ENCODE measurements at regions not wholly inside any gene's neighbourhood (a gene's known extent, or its start where the extent isn't known, plus 50 kb on each side); places are given as distances from the start of the nearest gene placed in this dataset.

- Histone ChIP-seq H3K9me1 (ENCODE audit: insufficient read depth, low read length) (no peaks in the 10 kb centered on the region), H4K91ac (ENCODE audit: insufficient read depth, low read depth, low read length) (no peak overlapping the region), H3K27ac (ENCODE audit: insufficient read depth, low read length) (no peak overlapping the region), H3K4me3 (ENCODE audit: insufficient read depth, low read depth, low read length) (no peak overlapping the region), H3K4ac (ENCODE audit: low read depth, low read length) (no peak overlapping the region), H3K79me1 (ENCODE audit: low read depth in 1 of 2, low read length in 2 of 2) (no peaks in the 10 kb centered on the region), H3K56ac (ENCODE audit: extremely low read depth, insufficient read depth, low read length) (no peak overlapping the region), H3K4me2 (ENCODE audit: low read depth, low read length) (no peak overlapping the region), H2AK9ac (replicated peaks; ENCODE audit: low read depth, low read length, poor library complexity) (no peak overlapping the region), H4K8ac (ENCODE audit: low read depth in 2 of 2, low read length in 2 of 2) (no peak overlapping the region), H2AK5ac (ENCODE audit: low read depth, low read length) (no peak overlapping the region), H3K14ac (replicated peaks; ENCODE audit: low read depth, low read length) (no peak overlapping the region), H4K20me1 (ENCODE audit: insufficient read depth, low read length) (no peaks in the 10 kb centered on the region), H3K9ac (ENCODE audit: low read depth, low read length) (no peak overlapping the region), H2BK20ac (ENCODE audit: low read depth, low read length) (no peak overlapping the region), H2BK15ac (ENCODE audit: low read depth, low read length) (no peak overlapping the region), H3K23ac (ENCODE audit: low read depth, low read length) (no peak overlapping the region), H2AFZ (replicated peaks; ENCODE audit: low read length, poor library complexity) (no peak overlapping the region), H3K9me3 (ENCODE audit: control insufficient read depth, insufficient read depth, low read length) (no peaks in the 10 kb centered on the region), H3K27me3 (ENCODE audit: control insufficient read depth, insufficient read depth, low read length) (peaks cover 7% of the 10 kb centered on the region), H3K4me1 (ENCODE audit: control insufficient read depth, insufficient read depth, low read length) (no peaks in the 10 kb centered on the region), H3K36me3 (ENCODE audit: control insufficient read depth, insufficient read depth, low read length) (no peaks in the 10 kb centered on the region), H2BK120ac (ENCODE audit: low read depth, low read length) (no peak overlapping the region), H3K18ac (ENCODE audit: low read depth, low read length) (no peak overlapping the region), H2BK5ac (ENCODE audit: low read depth, low read length, poor library complexity, severe bottlenecking) (no peak overlapping the region), H4K5ac (ENCODE audit: low read depth, low read length) (no peak overlapping the region)
- ATAC-seq (ENCODE audit: low read depth) (no peak), DNase-seq (no peak)
- ChIA-PET CTCF (no interaction called here), POLR2A (ENCODE audit: unreplicated experiment) (no interaction called here)
- dilution Hi-C loops (cut with HindIII; ENCODE audit: low sequenced_read_pairs, unreplicated experiment) (no loop called here), in situ Hi-C loops (cut with MboI; ENCODE audit: low sequenced_read_pairs) (no loop called here), intact Hi-C loops (cut with micrococcal nuclease) (no loop called here)
- TF ChIP-seq ELK1 (IDR thresholded peaks at IDR 0.05; ENCODE audit: borderline replicate concordance, low read depth, low read length) (no peak), MAFK (IDR thresholded peaks at IDR 0.05; ENCODE audit: low read depth, low read length) (no peak), RFX5 (IDR thresholded peaks at IDR 0.05; ENCODE audit: low read depth, low read length) (no peak), BHLHE40 (IDR thresholded peaks at IDR 0.05; ENCODE audit: low read depth, low read length) (no peak), CEBPB (IDR thresholded peaks at IDR 0.05; ENCODE audit: low read depth, low read length) (no peak), NFE2L2 (IDR thresholded peaks at IDR 0.05; ENCODE audit: low read depth, low read length) (no peak), CHD1 (IDR thresholded peaks at IDR 0.05; ENCODE audit: low read depth, low read length) (no peak), FOS (IDR thresholded peaks at IDR 0.05; ENCODE audit: low read depth, low read length) (no peak), RAD21 (IDR thresholded peaks at IDR 0.05; ENCODE audit: low read length) (no peak), POLR2A (IDR thresholded peaks at IDR 0.05; ENCODE audit: low read depth, low read length) (no peak), MXI1 (IDR thresholded peaks at IDR 0.05; ENCODE audit: borderline replicate concordance, low read depth, low read length) (no peak), CTCF (conservative IDR thresholded peaks at IDR 0.05; ENCODE audit: low read depth, low read length) (no peak), RCOR1 (IDR thresholded peaks at IDR 0.05; ENCODE audit: insufficient replicate concordance, low read length) (no peak), SMC3 (IDR thresholded peaks at IDR 0.05; ENCODE audit: low read depth, low read length) (no peak), MAZ (IDR thresholded peaks at IDR 0.05; ENCODE audit: borderline replicate concordance, low read depth, low read length) (no peak), USF2 (IDR thresholded peaks at IDR 0.05; ENCODE audit: low read depth, low read length) (no peak)
- no TSS peak for BruUV-seq (replicated peaks)
- WGBS, 2 experiments (ENCODE audit: extremely low coverage in 2 of 2, insufficient read length in 1 of 2), result 47% methylated on average over 2 of the region's 5 CpGs; no CpG with 5 or more reads in 1 of the 2 experiments
Measured at GRCh38 chr3:31346542-31346979, 186.2 kb upstream of the STT3B start.

Measured in IMR-90 (cell line).